ENCODE measurements at regions not wholly inside any gene's neighbourhood (a gene's known extent, or its start where the extent isn't known, plus 50 kb on each side); places are given as distances from the start of the nearest gene placed in this dataset.

- no peak for DNase-seq (ENCODE audit: low read depth, low spot score)
- in situ Hi-C loops (cut with HindIII; ENCODE audit: low sequenced_read_pairs) = no loop called here
- H3K4me3 ChIP-seq (ENCODE audit: low read depth, low read length) = no peak overlapping the region
- TF ChIP-seq, protein P1, sequence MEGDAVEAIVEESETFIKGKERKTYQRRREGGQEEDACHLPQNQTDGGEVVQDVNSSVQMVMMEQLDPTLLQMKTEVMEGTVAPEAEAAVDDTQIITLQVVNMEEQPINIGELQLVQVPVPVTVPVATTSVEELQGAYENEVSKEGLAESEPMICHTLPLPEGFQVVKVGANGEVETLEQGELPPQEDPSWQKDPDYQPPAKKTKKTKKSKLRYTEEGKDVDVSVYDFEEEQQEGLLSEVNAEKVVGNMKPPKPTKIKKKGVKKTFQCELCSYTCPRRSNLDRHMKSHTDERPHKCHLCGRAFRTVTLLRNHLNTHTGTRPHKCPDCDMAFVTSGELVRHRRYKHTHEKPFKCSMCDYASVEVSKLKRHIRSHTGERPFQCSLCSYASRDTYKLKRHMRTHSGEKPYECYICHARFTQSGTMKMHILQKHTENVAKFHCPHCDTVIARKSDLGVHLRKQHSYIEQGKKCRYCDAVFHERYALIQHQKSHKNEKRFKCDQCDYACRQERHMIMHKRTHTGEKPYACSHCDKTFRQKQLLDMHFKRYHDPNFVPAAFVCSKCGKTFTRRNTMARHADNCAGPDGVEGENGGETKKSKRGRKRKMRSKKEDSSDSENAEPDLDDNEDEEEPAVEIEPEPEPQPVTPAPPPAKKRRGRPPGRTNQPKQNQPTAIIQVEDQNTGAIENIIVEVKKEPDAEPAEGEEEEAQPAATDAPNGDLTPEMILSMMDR (IDR thresholded peaks at IDR 0.05; ENCODE audit: low read depth, low read length) = no peak
Measured at GRCh38 chr20:50406610-50407136, 103.5 kb upstream of the PTPN1 start.

DNA sequence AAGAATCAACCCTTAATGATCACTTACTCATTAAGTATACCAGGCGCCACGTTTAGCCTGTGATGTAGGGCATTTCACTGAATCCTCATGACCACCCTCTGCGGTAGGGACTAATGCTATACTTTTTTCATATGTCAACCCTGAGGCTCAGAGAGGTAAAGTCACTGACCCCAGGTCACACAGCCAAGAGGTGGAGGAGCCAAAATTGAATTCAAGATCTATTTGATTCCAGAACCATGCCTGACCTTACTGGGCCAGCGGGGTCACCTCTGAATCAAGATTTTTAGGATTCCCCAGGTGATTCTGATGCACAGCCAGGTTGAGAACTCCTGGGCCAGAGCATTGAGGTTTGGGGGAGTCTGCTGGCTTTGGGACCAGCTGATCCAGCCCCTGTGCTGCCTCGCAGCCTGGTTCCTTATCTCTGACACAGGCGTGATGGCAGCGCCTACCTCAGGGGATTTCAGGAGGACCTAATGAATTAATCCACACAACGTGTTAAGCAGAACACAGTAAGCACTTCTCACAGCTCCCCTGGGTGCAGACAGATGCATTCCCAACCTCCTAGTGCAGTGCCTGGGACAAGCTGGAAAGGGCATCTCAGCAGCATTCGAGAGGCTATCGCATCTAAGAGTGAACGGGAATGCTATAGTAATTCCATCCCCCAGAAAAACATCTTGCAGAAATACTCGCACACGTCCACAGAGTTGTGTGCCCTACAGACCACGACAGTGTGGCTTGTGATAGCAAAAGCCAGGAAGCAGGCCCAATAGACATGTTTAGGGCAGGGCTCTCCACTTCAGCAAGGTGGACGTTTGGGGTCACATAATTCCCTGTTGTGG lies 101.4 kb upstream of the PTPN1 start:
- no peak for DNase-seq (ENCODE audit: low read depth, low spot score)
- no peak overlapping the region for H3K4me3 ChIP-seq (ENCODE audit: low read depth, low read length)
- TF ChIP-seq, protein P1 (IDR thresholded peaks at IDR 0.05; ENCODE audit: low read depth, low read length) = no peak
- in situ Hi-C loops (cut with HindIII; ENCODE audit: low sequenced_read_pairs) = no loop called here

GRCh38 chr20:50409495-50409894 lies 100.7 kb upstream of the PTPN1 start:
- no peak overlapping the region for H3K4me3 ChIP-seq (ENCODE audit: low read depth, low read length)
- no peak for DNase-seq (ENCODE audit: low read depth, low spot score)
- TF ChIP-seq, protein P1 (IDR thresholded peaks at IDR 0.05; ENCODE audit: low read depth, low read length) = no peak
- in situ Hi-C loops (cut with HindIII; ENCODE audit: low sequenced_read_pairs) = no loop called here

DNA sequence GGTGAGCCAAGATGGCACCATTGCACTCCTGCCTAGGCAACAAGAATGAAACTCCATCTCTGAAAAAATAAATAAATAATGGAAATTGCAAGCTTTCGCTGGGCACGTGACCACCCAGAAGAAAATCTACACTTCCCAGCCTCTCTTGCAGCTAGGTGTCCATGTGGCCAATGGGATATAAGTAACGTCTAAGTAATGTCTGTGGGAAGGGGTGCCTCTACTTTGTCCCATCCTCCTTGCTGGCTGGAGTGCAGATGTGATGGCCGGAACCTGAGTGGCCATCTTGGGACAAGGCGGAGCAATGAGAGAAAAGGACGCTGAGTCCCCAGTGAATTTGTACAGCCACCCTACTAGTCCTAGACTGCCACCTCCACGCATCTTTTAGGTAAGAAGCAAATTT lies 99.8 kb upstream of the PTPN1 start:
- no peak for DNase-seq (ENCODE audit: low read depth, low spot score)
- in situ Hi-C loops (cut with HindIII; ENCODE audit: low sequenced_read_pairs) = no loop called here
- H3K4me3 ChIP-seq (ENCODE audit: low read depth, low read length) = no peak overlapping the region
- TF ChIP-seq, protein P1 (IDR thresholded peaks at IDR 0.05; ENCODE audit: low read depth, low read length) = no peak

GRCh38 chr20:50412069-50412468 lies 98.1 kb upstream of the PTPN1 start:
- in situ Hi-C loops (cut with HindIII; ENCODE audit: low sequenced_read_pairs) = no loop called here
- TF ChIP-seq, protein P1 (IDR thresholded peaks at IDR 0.05; ENCODE audit: low read depth, low read length) = no peak
- DNase-seq (ENCODE audit: low read depth, low spot score) = no peak
- H3K4me3 ChIP-seq (ENCODE audit: low read depth, low read length) = no peak overlapping the region

DNA sequence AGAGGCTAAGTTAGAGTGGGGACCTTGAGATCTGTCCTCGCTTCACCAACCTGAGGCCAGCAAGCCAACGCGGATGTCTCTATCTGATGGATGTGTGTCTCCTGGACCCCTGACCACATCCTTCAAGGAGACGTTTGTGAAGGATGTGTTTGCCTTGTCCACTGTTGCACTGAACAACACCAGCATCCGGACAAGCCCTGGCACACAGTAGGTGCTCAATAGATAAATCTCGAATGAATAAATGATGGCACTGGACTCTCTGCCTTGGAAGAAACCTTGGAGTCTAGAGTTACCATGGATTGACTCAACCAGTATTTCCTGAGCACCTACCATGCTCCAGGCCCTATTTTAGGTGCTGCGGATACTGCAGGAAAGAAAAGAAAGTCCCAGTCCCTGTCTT lies 97.7 kb upstream of the PTPN1 start:
- TF ChIP-seq, protein P1 (IDR thresholded peaks at IDR 0.05; ENCODE audit: low read depth, low read length) = no peak
- no peak for DNase-seq (ENCODE audit: low read depth, low spot score)
- in situ Hi-C loops (cut with HindIII; ENCODE audit: low sequenced_read_pairs) = no loop called here
- H3K4me3 ChIP-seq (ENCODE audit: low read depth, low read length) = no peak overlapping the region

Data from astrocyte of the spinal cord (primary cell).